CD4-positive, alpha-beta T cell treated with Interleukin-4 for 1 hour (primary cell): ENCODE measurements at regions not wholly inside any gene's neighbourhood (a gene's known extent, or its start where the extent isn't known, plus 50 kb on each side); places are given as distances from the start of the nearest gene placed in this dataset.
"Not testable (repeated sequence)": the region's sequence is repeated elsewhere in the genome, so short reads cannot be mapped to it uniquely, and the experiment has no call there.

Source experiments
- DNase-seq, 2 donors: peaks; one replicate each; pipeline ENCODE4 v3.0.0-alpha.2; 2020 to 2022

GRCh38 chr12:28776913-28777422, 372.1 kb upstream of the FAR2 start:
- DNase-seq: no peak

GRCh38 chr12:28777603-28778365, 371.3 kb upstream of the FAR2 start:
- no peak for DNase-seq

- no peak for DNase-seq
These were observed 369.0 kb upstream of the FAR2 start for GRCh38 chr12:28780096-28780495.

- no peak for DNase-seq
These were observed 368.1 kb upstream of the FAR2 start for GRCh38 chr12:28780960-28781359.

GRCh38 chr12:28781671-28782652, 367.1 kb upstream of the FAR2 start:
- DNase-seq: no peak

GRCh38 chr12:28782812-28783211, 366.3 kb upstream of the FAR2 start:
- no peak for DNase-seq

- no peak for DNase-seq
These were observed 361.9 kb upstream of the FAR2 start for GRCh38 chr12:28787151-28787550.

GRCh38 chr12:28788256-28788655, 360.8 kb upstream of the FAR2 start:
- DNase-seq: not testable (repeated sequence)

- DNase-seq: no peak
These were observed 355.4 kb upstream of the FAR2 start for GRCh38 chr12:28793581-28794151.

GRCh38 chr12:28794211-28794610, 354.9 kb upstream of the FAR2 start:
- DNase-seq: no peak

- no peak for DNase-seq
These were observed 354.3 kb upstream of the FAR2 start for GRCh38 chr12:28794786-28795185.

- DNase-seq: no peak
These were observed 353.8 kb upstream of the FAR2 start for GRCh38 chr12:28795311-28795710.

GRCh38 chr12:28799348-28799747, 349.7 kb upstream of the FAR2 start:
- no peak for DNase-seq

- DNase-seq: no peak
These were observed 348.9 kb upstream of the FAR2 start for GRCh38 chr12:28800129-28800528.

GRCh38 chr12:28802706-28803438, 346.2 kb upstream of the FAR2 start:
- DNase-seq: no peak

- DNase-seq: no peak
These were observed 341.5 kb upstream of the FAR2 start for GRCh38 chr12:28807535-28807934.

- no peak for DNase-seq
These were observed 337.6 kb upstream of the FAR2 start for GRCh38 chr12:28811457-28811856.

- DNase-seq: no peak
These were observed 334.8 kb upstream of the FAR2 start for GRCh38 chr12:28814246-28814645.

- DNase-seq: no peak
These were observed 331.6 kb upstream of the FAR2 start for GRCh38 chr12:28817524-28817923.

GRCh38 chr12:28824193-28824846, 324.8 kb upstream of the FAR2 start:
- DNase-seq: no peak

GRCh38 chr12:28824849-28825248, 324.2 kb upstream of the FAR2 start:
- no peak for DNase-seq

GRCh38 chr12:28826766-28827165, 322.3 kb upstream of the FAR2 start:
- no peak for DNase-seq
